Small intestine (tissue), 7 donors: ENCODE measurements at regions not wholly inside any gene's neighbourhood (a gene's known extent, or its start where the extent isn't known, plus 50 kb on each side); places are given as distances from the start of the nearest gene placed in this dataset.
"Not testable (repeated sequence)": the region's sequence is repeated elsewhere in the genome, so short reads cannot be mapped to it uniquely, and the experiment has no call there.

ENCODE experiments used
- DNase-seq, 2 donors: peaks; one replicate each; pipeline versions ENCODE4 v3.0.0 to v3.0.0-alpha.2; 2013
- FAIRE-seq: peaks from 2 replicates; lab custom pipeline; 2012; peaks lifted over from hg19 to GRCh38; lab: Jason Lieb, UNC
- H3K27ac ChIP-seq, 3 donors: one replicate each; pipeline ENCODE4 v1.5.1; 2013; ENCODE audit warnings: low read length in 2 of 3, mild to moderate bottlenecking in 2 of 3, control low read depth in 1 of 3, inconsistent platforms in 1 of 3, low read depth in 1 of 3, moderate library complexity in 1 of 3
- H3K27me3 ChIP-seq, 3 donors: one replicate each; pipeline ENCODE4 v1.6.1; 2013; ENCODE audit warnings: low read length in 3 of 3, inconsistent platforms in 1 of 3; ENCODE audit not compliant: control insufficient read depth in 3 of 3, insufficient read depth in 3 of 3
- H3K36me3 ChIP-seq, 3 donors: one replicate each; pipeline ENCODE4 v1.6.1; 2013; ENCODE audit warnings: low read length in 3 of 3, inconsistent platforms in 1 of 3, low read depth in 1 of 3, mild to moderate bottlenecking in 1 of 3, moderate library complexity in 1 of 3; ENCODE audit not compliant: control insufficient read depth in 3 of 3, insufficient read depth in 2 of 3
- H3K4me1 ChIP-seq, 3 donors: one replicate each; pipeline ENCODE4 v1.6.1; 2013; ENCODE audit warnings: low read length in 2 of 3, inconsistent platforms in 1 of 3, low read depth in 1 of 3, mild to moderate bottlenecking in 1 of 3, moderate library complexity in 1 of 3; ENCODE audit not compliant: control insufficient read depth in 3 of 3, insufficient read depth in 2 of 3
- H3K4me3 ChIP-seq, 3 donors: one replicate each; pipeline ENCODE4 v1.5.1; 2013; ENCODE audit warnings: low read length in 3 of 3, control low read depth in 1 of 3, inconsistent platforms in 1 of 3, low read depth in 1 of 3, mild to moderate bottlenecking in 1 of 3, moderate library complexity in 1 of 3
- H3K9me3 ChIP-seq, 2 donors: one replicate each; pipeline ENCODE4 v1.6.1; 2013; ENCODE audit warnings: low read depth in 1 of 2, low read length in 1 of 2; ENCODE audit not compliant: control insufficient read depth in 2 of 2, insufficient read depth in 1 of 2
- WGBS, 3 donors: extraction: QIAGEN DNeasy Blood & Tissue Kit; methylation state at CpG; one replicate each; pipeline ENCODE4 v1.1.7; 2013; 5-methylcytosine and 5-hydroxymethylcytosine counted together
- donor health status: healthy with polysubstance abuse.
- donor health status: control.
- donor health status: control.
- donor health status: Bipolar disorder and iron deficiency.
- donor health status: healthy.

DNA sequence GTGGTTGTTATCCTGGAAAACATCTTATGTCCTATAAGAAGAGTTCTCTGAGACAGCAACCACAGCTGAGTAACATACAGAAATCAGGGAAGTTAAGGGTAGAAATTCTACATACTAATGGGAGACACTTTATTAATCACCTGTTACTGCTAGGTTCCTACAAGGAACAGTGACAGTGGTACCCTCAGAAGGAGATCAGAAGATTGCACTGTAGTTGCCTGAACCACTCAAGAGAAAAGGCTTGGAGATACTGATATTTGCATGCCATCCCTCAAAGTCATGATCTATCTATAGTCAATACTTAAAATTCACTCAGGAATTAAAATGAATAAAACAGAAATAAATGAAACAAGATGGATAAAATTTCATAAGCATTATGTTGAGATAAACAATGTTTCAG, 136.0 kb downstream of the LMLN start:
- H3K9me3 ChIP-seq = no peaks in the 10 kb centered on the region
- no peaks in the 10 kb centered on the region for H3K4me1 ChIP-seq
- H3K4me3 ChIP-seq = no peak overlapping the region
- no peak for DNase-seq
- H3K27me3 ChIP-seq = peaks cover 0 to 6% (median 4%) of the 10 kb centered on the region in 3 donors
- H3K27ac ChIP-seq = no peak overlapping the region
- H3K36me3 ChIP-seq = no peaks in the 10 kb centered on the region
- no peak for FAIRE-seq

DNA sequence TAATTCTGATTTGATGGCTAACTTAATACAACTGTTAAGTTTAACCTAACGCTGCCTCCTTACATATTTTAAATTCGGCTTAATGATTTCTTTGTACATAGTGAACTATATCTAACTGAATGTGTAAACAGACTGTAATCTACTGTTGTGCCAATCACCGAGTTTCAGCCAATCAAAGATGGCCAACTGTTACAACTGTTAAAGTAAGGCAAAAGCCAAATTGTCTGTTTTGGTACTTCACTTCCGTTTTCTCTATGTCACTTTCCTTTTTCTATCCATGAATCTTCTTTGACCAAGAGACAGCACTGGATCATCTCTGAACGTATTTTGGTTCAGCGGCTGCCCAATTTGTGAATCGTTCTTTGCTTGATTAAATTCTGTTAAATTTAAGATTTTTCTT, 137.0 kb downstream of the LMLN start:
- FAIRE-seq (no peak), DNase-seq (no peak)
- WGBS, 3 donors = 67 to 82% (median 69%) methylated on average over 7 of the region's 7 CpGs
- Histone ChIP-seq H3K9me3 (no peaks in the 10 kb centered on the region), H3K4me1 (no peaks in the 10 kb centered on the region), H3K4me3 (no peak overlapping the region), H3K27ac (no peak overlapping the region), H3K27me3 (peaks cover 0 to 6% (median 4%) of the 10 kb centered on the region in 3 donors), H3K36me3 (no peaks in the 10 kb centered on the region)

DNA sequence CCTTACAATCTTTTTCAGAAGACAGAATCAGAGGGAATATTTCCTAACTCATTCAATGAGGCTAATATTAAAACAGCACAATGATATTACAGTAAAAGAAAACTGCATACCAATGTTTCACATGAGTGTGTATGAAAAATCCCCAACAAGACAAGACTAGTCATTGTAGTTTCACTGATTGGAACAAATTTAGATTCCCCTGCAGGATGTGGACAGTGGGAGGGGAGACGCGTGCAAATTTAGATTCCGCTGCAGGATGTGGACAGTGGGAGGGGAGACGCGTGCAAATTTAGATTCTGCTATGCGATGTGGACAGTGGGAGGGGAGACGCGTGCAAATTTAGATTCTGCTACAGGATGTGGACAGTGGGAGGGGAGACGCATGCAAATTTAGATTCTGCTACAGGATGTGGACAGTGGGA, 138.7 kb downstream of the LMLN start:
- H3K9me3 ChIP-seq, H3K27ac ChIP-seq, H3K27me3 ChIP-seq, H3K4me3 ChIP-seq, H3K4me1 ChIP-seq, H3K36me3 ChIP-seq, DNase-seq, FAIRE-seq: not testable (repeated sequence)
- 62 to 87% (median 85%) methylated on average over 7 to 8 of the region's 9 CpGs for WGBS, 3 donors

DNA sequence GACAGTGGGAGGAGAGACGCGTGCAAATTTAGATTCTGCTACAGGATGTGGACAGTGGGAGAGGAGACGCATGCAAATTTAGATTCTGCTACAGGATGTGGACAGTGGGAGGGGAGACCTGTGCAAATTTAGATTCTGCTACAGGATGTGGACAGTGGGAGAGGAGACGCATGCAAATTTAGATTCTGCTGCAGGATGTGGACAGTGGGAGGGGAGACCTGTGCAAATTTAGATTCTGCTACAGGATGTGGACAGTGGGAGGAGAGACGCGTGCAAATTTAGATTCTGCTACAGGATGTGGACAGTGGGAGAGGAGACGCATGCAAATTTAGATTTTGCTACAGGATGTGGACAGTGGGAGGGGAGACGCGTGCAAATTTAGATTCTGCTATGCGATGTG, 143.1 kb downstream of the LMLN start:
- not testable (repeated sequence) for H3K4me1 ChIP-seq, H3K9me3 ChIP-seq, H3K27me3 ChIP-seq, H3K27ac ChIP-seq, H3K36me3 ChIP-seq, FAIRE-seq, DNase-seq, H3K4me3 ChIP-seq
- WGBS, 3 donors = 63 to 86% (median 69%) methylated on average over 6 to 10 of the region's 10 CpGs

DNA sequence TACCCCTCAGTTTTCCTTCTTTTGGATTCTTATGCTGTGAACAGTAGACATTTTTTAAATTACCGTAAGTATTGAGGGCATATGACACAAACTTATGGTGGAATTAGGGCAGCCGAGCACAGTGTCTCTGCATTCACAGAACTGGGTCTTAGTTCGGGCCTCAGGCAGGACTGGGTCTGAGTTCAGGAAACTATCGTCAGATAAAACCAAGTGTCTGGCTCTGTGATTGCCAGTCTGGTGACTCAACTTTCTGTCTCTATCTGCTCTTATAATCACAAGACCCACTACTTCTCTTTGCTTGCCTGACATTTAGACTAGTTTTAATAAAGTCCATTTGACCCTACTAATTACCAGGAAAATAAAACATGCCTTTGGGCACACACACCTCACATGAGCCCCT, 146.2 kb downstream of the LMLN start:
- no peak overlapping the region for H3K4me3 ChIP-seq
- no peak for DNase-seq
- peaks cover 0 to 3% of the 10 kb centered on the region in 2 donors for H3K9me3 ChIP-seq
- H3K27ac ChIP-seq = no peak overlapping the region
- no peaks in the 10 kb centered on the region for H3K36me3 ChIP-seq
- 86 to 95% (median 90%) methylated on average over 4 of the region's 4 CpGs for WGBS, 3 donors
- H3K27me3 ChIP-seq = peaks cover 3 to 19% (median 7%) of the 10 kb centered on the region in 3 donors
- no peak for FAIRE-seq
- no peaks in the 10 kb centered on the region for H3K4me1 ChIP-seq

DNA sequence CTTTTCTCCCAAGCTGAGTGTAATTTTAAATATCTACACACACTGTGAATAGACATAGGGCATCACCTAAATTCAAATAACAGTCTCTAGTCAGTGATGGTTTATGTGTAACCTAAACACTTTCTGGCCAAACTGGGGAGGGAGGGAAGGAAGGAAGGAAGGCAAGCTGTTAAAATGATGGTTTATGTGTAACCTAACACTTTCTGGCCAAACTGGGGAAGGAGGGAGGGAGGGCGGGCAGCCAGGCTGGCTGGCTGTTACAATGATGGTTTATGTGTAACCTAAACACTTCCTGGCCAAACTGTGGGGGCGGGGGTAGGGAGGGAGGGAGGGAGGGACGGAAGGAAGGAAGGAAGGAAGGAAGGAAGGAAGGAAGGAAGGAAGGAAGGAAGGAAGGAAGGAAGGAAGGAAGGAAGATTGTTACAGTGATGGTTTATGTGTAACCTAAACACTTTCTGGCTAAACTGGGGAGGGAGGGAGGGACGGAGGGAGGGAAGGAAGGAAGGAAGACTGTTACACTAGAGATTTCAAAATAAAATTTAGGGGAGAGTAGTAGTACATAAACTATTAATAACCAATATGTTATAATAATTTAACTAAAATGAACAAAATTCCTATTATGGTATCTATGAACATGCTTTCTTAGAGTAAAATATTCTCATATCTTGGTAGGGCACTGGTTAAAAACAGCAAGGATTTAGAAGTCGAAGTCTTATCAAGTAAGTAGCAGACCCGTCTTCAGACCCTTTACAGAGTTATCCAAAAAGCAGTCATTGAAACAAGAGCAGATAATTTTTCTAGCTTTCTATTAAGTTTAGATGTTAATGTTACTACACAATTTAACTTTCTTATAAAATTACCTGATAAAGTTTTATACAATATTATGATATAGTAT, 148.1 kb downstream of the LMLN start:
- WGBS, 3 donors = 20 to 26% (median 20%) methylated on average over 6 of the region's 6 CpGs
- no peak for FAIRE-seq
- Histone ChIP-seq H3K4me1 (no peaks in the 10 kb centered on the region), H3K4me3 (no peak overlapping the region), H3K9me3 (peaks cover 0 to 3% of the 10 kb centered on the region in 2 donors), H3K27me3 (peaks cover 3 to 31% (median 16%) of the 10 kb centered on the region in 3 donors), H3K27ac (no peak overlapping the region), H3K36me3 (no peaks in the 10 kb centered on the region)
- DNase-seq = peak in 1 of 2 donors; percentile 6

DNA sequence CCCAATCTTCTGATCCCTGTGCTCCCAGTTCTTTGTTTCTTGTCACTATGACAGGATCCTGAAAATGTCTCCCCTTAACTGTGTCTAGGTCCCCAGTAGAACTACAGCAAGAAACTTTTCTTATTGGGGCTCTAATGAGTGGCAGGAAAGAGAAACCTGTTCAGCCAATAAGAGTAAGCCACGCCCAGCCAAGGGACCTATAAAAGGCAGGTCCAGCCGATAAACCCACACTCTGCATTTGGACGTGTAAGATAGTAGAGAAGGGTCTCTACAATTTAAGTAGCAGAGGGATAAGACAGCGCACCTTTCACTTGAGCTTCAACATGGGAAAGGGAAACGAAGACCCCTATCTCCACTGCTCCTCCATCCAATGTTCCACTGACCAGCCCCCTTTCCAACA, 149.9 kb downstream of the LMLN start:
- H3K4me1 ChIP-seq = peaks cover 0 to 2% (median 0%) of the 10 kb centered on the region in 3 donors
- no peaks in the 10 kb centered on the region for H3K36me3 ChIP-seq
- H3K4me3 ChIP-seq = no peak overlapping the region
- DNase-seq (no peak), FAIRE-seq (no peak)
- no peak overlapping the region for H3K27ac ChIP-seq
- H3K27me3 ChIP-seq = peaks cover 3 to 48% (median 27%) of the 10 kb centered on the region in 3 donors
- 69 to 86% (median 76%) methylated on average over 5 of the region's 5 CpGs for WGBS, 3 donors
- H3K9me3 ChIP-seq = no peaks in the 10 kb centered on the region

DNA sequence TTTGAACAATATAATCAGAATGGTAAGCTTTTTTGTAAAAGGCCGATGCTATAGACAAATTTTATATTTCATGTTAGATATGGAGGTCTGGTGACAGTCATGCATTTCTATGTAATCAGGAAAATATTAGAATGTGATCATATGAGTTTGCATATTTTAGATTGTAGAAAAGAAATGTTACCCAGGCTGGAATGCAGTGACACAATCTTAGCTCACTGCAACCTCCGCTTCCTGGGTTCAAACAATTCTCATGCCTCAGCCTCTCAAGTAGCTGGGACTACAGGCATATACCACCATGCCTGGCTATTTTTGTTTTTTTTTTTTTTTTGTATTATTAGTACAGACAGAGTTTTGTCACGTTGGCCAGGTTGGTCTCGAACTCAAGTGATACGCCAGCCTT, 152.0 kb downstream of the LMLN start:
- 86 to 89% (median 88%) methylated on average over 5 of the region's 5 CpGs for WGBS, 3 donors
- no peak for FAIRE-seq
- no peaks in the 10 kb centered on the region for H3K36me3 ChIP-seq
- no peaks in the 10 kb centered on the region for H3K9me3 ChIP-seq
- peaks cover 0 to 44% (median 27%) of the 10 kb centered on the region in 3 donors for H3K27me3 ChIP-seq
- H3K27ac ChIP-seq = no peak overlapping the region
- H3K4me3 ChIP-seq = no peak overlapping the region
- no peak for DNase-seq
- peaks cover 0 to 2% (median 0%) of the 10 kb centered on the region in 3 donors for H3K4me1 ChIP-seq
